Small intestine (tissue), 7 donors: ENCODE measurements at regions not wholly inside any gene's neighbourhood (a gene's known extent, or its start where the extent isn't known, plus 50 kb on each side); places are given as distances from the start of the nearest gene placed in this dataset.

Experiments
- DNase-seq, 2 donors: peaks; one replicate each; pipeline versions ENCODE4 v3.0.0 to v3.0.0-alpha.2; 2013
- FAIRE-seq: peaks from 2 replicates; lab custom pipeline; 2012; peaks lifted over from hg19 to GRCh38; lab: Jason Lieb, UNC
- H3K27ac ChIP-seq, 3 donors: one replicate each; pipeline ENCODE4 v1.5.1; 2013; ENCODE audit warnings: low read length in 2 of 3, mild to moderate bottlenecking in 2 of 3, control low read depth in 1 of 3, inconsistent platforms in 1 of 3, low read depth in 1 of 3, moderate library complexity in 1 of 3
- H3K27me3 ChIP-seq, 3 donors: one replicate each; pipeline ENCODE4 v1.6.1; 2013; ENCODE audit warnings: low read length in 3 of 3, inconsistent platforms in 1 of 3; ENCODE audit not compliant: control insufficient read depth in 3 of 3, insufficient read depth in 3 of 3
- H3K36me3 ChIP-seq, 3 donors: one replicate each; pipeline ENCODE4 v1.6.1; 2013; ENCODE audit warnings: low read length in 3 of 3, inconsistent platforms in 1 of 3, low read depth in 1 of 3, mild to moderate bottlenecking in 1 of 3, moderate library complexity in 1 of 3; ENCODE audit not compliant: control insufficient read depth in 3 of 3, insufficient read depth in 2 of 3
- H3K4me1 ChIP-seq, 3 donors: one replicate each; pipeline ENCODE4 v1.6.1; 2013; ENCODE audit warnings: low read length in 2 of 3, inconsistent platforms in 1 of 3, low read depth in 1 of 3, mild to moderate bottlenecking in 1 of 3, moderate library complexity in 1 of 3; ENCODE audit not compliant: control insufficient read depth in 3 of 3, insufficient read depth in 2 of 3
- H3K4me3 ChIP-seq, 3 donors: one replicate each; pipeline ENCODE4 v1.5.1; 2013; ENCODE audit warnings: low read length in 3 of 3, control low read depth in 1 of 3, inconsistent platforms in 1 of 3, low read depth in 1 of 3, mild to moderate bottlenecking in 1 of 3, moderate library complexity in 1 of 3
- H3K9me3 ChIP-seq, 2 donors: one replicate each; pipeline ENCODE4 v1.6.1; 2013; ENCODE audit warnings: low read depth in 1 of 2, low read length in 1 of 2; ENCODE audit not compliant: control insufficient read depth in 2 of 2, insufficient read depth in 1 of 2
- WGBS, 3 donors: extraction: QIAGEN DNeasy Blood & Tissue Kit; methylation state at CpG; one replicate each; pipeline ENCODE4 v1.1.7; 2013; 5-methylcytosine and 5-hydroxymethylcytosine counted together
- donor health status: healthy with polysubstance abuse.
- donor health status: control.
- donor health status: control.
- donor health status: Bipolar disorder and iron deficiency.
- donor health status: healthy.

DNA sequence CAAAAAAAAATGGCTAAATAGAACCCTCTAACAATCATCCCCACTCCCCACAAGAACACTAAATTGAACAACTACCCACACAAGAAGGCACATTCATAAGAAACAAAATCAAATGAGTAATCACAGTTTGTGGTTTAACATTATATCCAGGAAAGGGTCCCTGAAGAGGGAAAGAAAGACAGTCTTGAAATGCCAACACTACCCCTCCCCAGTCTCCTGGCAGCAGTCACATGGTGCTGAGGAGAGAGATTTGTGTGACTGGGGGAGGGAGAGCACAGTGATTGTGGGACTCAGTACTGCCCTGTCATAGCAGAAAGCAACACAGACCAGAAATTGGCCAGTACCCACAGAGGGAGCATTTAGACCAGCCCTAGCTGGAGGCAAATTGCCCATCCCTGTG is 443.7 kb upstream of the BTBD3 start:
- Histone ChIP-seq H3K27me3 (no peaks in the 10 kb centered on the region), H3K27ac (no peak overlapping the region), H3K4me3 (no peak overlapping the region), H3K4me1 (no peaks in the 10 kb centered on the region), H3K9me3 (no peaks in the 10 kb centered on the region), H3K36me3 (no peaks in the 10 kb centered on the region)
- DNase-seq: no peak
- no peak for FAIRE-seq

GRCh38 chr20:11483697-11484096 is 434.0 kb upstream of the BTBD3 start:
- WGBS, 3 donors: 73 to 91% (median 82%) methylated on average over 1 of the region's 1 CpG
- Histone ChIP-seq H3K9me3 (no peaks in the 10 kb centered on the region), H3K27me3 (no peaks in the 10 kb centered on the region), H3K4me1 (no peaks in the 10 kb centered on the region), H3K36me3 (no peaks in the 10 kb centered on the region), H3K27ac (peak overlapping the region in 1 of 3 donors; percentile 11), H3K4me3 (no peak overlapping the region)
- DNase-seq: no peak
- no peak for FAIRE-seq

- Histone ChIP-seq H3K27me3 (no peaks in the 10 kb centered on the region), H3K9me3 (no peaks in the 10 kb centered on the region), H3K4me1 (no peaks in the 10 kb centered on the region), H3K27ac (no peak overlapping the region), H3K36me3 (no peaks in the 10 kb centered on the region), H3K4me3 (no peak overlapping the region)
- DNase-seq (no peak), FAIRE-seq (no peak)
- WGBS, 3 donors: 80 to 97% (median 88%) methylated on average over 1 of the region's 1 CpG
Observed at GRCh38 chr20:11484479-11484878, 433.2 kb upstream of the BTBD3 start.

GRCh38 chr20:11492386-11492785 is 425.3 kb upstream of the BTBD3 start:
- no peaks in the 10 kb centered on the region for H3K4me1 ChIP-seq
- FAIRE-seq (no peak), DNase-seq (no peak)
- no peak overlapping the region for H3K4me3 ChIP-seq
- no peaks in the 10 kb centered on the region for H3K27me3 ChIP-seq
- H3K9me3 ChIP-seq: no peaks in the 10 kb centered on the region
- H3K27ac ChIP-seq: no peak overlapping the region
- no peaks in the 10 kb centered on the region for H3K36me3 ChIP-seq

DNA sequence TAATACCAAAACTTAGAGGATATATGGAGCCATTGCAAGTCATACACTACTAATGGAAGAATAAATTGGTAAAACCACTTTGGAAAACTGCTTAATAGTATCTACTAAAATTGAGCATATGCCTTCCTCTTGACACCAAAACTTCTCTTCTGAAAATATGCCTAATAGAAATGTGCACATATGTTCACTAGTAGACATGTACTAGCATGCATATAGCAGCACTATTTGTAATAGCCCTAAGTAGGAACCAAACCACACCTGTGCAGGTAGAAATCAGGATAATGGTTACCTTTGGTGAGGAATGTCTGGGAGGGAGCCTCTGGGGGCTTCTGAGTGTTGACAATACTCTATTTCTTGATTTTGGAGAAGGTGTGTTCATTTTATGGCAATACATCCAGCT is 424.8 kb upstream of the BTBD3 start:
- DNase-seq: no peak
- Histone ChIP-seq H3K36me3 (no peaks in the 10 kb centered on the region), H3K4me3 (no peak overlapping the region), H3K9me3 (no peaks in the 10 kb centered on the region), H3K4me1 (no peaks in the 10 kb centered on the region), H3K27me3 (no peaks in the 10 kb centered on the region), H3K27ac (no peak overlapping the region)
- FAIRE-seq: no peak

- no peak overlapping the region for H3K4me3 ChIP-seq
- no peaks in the 10 kb centered on the region for H3K4me1 ChIP-seq
- no peak for DNase-seq
- 30 to 43% (median 35%) methylated on average over 2 of the region's 2 CpGs for WGBS, 3 donors
- H3K36me3 ChIP-seq: no peaks in the 10 kb centered on the region
- H3K27ac ChIP-seq: no peak overlapping the region
- FAIRE-seq: no peak
- no peaks in the 10 kb centered on the region for H3K9me3 ChIP-seq
- H3K27me3 ChIP-seq: no peaks in the 10 kb centered on the region
Observed at GRCh38 chr20:11496380-11496779, 421.3 kb upstream of the BTBD3 start.

DNA sequence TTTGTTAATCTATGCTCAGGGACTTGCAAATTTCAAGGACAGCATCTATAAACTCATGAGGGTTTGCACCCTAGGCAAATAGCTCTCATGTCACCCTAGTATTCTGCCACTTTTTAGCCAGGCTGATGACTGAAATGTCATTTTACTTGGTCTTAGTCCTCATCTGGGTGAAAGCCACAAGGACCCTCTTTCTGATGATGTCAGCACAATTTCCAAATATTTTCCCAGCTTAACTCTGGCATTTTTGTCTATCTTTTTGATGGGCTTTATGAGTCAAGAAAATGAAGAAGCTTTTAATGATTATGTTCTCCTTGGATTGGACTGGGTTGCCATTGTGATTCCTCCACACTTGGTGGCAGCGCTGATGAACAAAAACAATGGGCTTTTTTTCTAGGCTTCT is 420.1 kb upstream of the BTBD3 start:
- no peak overlapping the region for H3K4me3 ChIP-seq
- H3K27me3 ChIP-seq: no peaks in the 10 kb centered on the region
- 90 to 91% (median 90%) methylated on average over 1 of the region's 1 CpG for WGBS, 3 donors
- DNase-seq (peak in 1 of 2 donors; percentile 16), FAIRE-seq (no peak)
- H3K9me3 ChIP-seq: no peaks in the 10 kb centered on the region
- H3K36me3 ChIP-seq: no peaks in the 10 kb centered on the region
- H3K4me1 ChIP-seq: no peaks in the 10 kb centered on the region
- no peak overlapping the region for H3K27ac ChIP-seq

DNA sequence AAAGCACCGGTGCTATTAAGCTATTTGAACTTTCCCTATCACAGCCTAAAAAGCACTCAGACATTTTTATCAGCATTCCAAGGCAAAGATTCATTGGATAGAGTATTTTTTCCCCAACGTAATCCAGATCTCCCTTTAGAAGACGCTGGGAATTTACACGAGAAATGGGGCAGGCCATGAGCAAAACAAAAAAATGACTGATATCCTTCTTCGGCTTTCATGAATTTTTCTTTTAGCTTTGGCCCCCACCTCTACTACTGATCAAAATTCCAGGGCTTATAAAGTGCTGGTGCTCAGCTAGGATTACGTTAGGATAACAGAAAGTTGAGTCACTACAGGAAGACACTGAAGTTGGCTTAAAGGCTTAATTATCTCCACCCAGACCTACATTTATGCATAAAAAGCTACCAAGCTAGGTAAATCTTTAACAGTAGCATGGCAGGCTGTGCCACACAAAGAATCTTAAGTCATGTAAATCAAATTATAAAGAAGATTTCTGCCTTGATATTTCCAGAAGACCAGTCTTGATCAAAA is 418.5 kb upstream of the BTBD3 start:
- WGBS, 3 donors: 73 to 85% (median 76%) methylated on average over 6 of the region's 6 CpGs
- Histone ChIP-seq H3K27me3 (no peaks in the 10 kb centered on the region), H3K4me1 (peaks cover 0 to 2% (median 0%) of the 10 kb centered on the region in 3 donors), H3K4me3 (no peak overlapping the region), H3K9me3 (no peaks in the 10 kb centered on the region), H3K36me3 (no peaks in the 10 kb centered on the region), H3K27ac (no peak overlapping the region)
- DNase-seq (no peak), FAIRE-seq (no peak)

DNA sequence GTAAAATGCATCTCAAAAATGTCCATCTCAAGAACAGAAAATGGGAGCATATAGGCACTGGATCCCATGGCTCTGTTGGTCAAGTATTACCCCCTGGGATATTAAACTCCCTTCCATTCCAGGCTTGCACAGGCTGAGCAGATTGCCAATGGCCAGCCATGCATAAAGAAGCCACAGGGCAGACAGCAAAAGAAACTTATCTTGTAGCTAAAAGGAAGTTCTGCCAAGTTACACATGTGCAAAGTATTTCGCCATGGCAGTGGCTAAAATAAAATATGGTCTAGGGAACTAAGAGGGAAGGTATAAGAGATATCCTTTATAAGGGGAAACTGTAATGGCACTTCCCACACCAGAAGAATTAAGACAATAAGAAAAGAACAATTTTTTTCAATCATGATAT is 415.6 kb upstream of the BTBD3 start:
- no peaks in the 10 kb centered on the region for H3K36me3 ChIP-seq
- H3K9me3 ChIP-seq: no peaks in the 10 kb centered on the region
- WGBS, 3 donors: 76 to 91% (median 88%) methylated on average over 1 of the region's 1 CpG
- peaks cover 0 to 2% (median 0%) of the 10 kb centered on the region in 3 donors for H3K4me1 ChIP-seq
- no peak overlapping the region for H3K27ac ChIP-seq
- FAIRE-seq (no peak), DNase-seq (no peak)
- no peak overlapping the region for H3K4me3 ChIP-seq
- H3K27me3 ChIP-seq: no peaks in the 10 kb centered on the region
